ENCODE measurements at regions not wholly inside any gene's neighbourhood (a gene's known extent, or its start where the extent isn't known, plus 50 kb on each side); places are given as distances from the start of the nearest gene placed in this dataset.
A peak's percentile ranks its signal among the peaks of the same experiment; 100 is the strongest.

DNA sequence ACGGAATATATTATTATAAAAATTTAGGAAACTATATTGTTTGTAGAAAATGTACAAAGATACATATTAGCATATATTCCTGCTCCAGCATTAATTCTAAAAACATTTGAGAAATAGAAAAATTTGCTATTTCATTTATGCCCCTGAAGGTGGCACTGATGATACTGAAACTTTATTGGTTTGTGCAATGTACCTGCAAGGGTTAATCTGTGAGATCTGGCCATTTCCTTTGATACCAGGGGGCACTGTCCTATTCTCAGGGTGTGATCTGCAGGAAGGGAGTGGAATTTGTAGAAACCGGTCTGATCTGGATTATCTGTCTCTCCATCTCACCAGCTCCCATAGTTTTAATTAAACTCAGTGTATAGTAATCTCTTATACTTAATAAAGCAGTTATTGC is 625.1 kb upstream of the IMPG1 start:
- Histone ChIP-seq H3K27ac (no peak overlapping the region), H3K9me3 (no peaks in the 10 kb centered on the region), H3K4me3 (no peak overlapping the region), H3K27me3 (no peaks in the 10 kb centered on the region), H3K36me3 (no peaks in the 10 kb centered on the region), H3K4me1 (no peaks in the 10 kb centered on the region)
- no peak for DNase-seq
- in situ Hi-C loops (cut with MboI; ENCODE audit: low sequenced_read_pairs in 4 of 4) = no loop called here
- TF ChIP-seq, protein P1, sequence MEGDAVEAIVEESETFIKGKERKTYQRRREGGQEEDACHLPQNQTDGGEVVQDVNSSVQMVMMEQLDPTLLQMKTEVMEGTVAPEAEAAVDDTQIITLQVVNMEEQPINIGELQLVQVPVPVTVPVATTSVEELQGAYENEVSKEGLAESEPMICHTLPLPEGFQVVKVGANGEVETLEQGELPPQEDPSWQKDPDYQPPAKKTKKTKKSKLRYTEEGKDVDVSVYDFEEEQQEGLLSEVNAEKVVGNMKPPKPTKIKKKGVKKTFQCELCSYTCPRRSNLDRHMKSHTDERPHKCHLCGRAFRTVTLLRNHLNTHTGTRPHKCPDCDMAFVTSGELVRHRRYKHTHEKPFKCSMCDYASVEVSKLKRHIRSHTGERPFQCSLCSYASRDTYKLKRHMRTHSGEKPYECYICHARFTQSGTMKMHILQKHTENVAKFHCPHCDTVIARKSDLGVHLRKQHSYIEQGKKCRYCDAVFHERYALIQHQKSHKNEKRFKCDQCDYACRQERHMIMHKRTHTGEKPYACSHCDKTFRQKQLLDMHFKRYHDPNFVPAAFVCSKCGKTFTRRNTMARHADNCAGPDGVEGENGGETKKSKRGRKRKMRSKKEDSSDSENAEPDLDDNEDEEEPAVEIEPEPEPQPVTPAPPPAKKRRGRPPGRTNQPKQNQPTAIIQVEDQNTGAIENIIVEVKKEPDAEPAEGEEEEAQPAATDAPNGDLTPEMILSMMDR (IDR thresholded peaks at IDR 0.05 in 4 of 5, conservative IDR thresholded peaks at IDR 0.05 in 1 of 5) = no peak
- no peak for TF ChIP-seq POLR2A (IDR thresholded peaks at IDR 0.05)
- ATAC-seq = no peak
- intact Hi-C loops (cut with DNase I; ENCODE audit: low total_unique reads) = no loop called here

DNA sequence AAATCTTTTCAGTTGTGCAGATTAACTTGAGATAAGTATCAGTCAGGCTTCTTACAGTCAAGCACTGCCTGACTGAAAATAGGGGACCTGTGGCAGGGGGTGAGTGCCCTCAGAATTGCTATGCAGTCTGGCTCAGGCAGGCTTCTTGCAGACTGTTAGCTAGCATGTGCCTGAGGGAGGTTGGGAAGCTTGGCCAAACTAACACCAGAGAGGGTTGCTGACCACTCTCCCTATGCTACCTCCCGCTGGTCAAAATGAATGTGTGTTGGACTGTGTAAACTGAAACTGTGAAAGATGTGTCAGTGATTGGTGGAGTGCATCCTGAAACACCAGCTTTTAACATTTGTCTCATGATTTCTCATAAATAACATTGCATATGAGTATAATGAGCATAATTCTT is 622.3 kb upstream of the IMPG1 start:
- no peak overlapping the region for H3K27ac ChIP-seq
- H3K9me3 ChIP-seq = no peaks in the 10 kb centered on the region
- TF ChIP-seq, protein P1 (IDR thresholded peaks at IDR 0.05 in 4 of 5, conservative IDR thresholded peaks at IDR 0.05 in 1 of 5) = no peak
- TF ChIP-seq POLR2A (IDR thresholded peaks at IDR 0.05) = no peak
- no peak overlapping the region for H3K4me3 ChIP-seq
- intact Hi-C loops (cut with DNase I; ENCODE audit: low total_unique reads) (no loop called here), in situ Hi-C loops (cut with MboI; ENCODE audit: low sequenced_read_pairs in 4 of 4) (no loop called here)
- H3K4me1 ChIP-seq = no peaks in the 10 kb centered on the region
- no peak for DNase-seq
- no peak for ATAC-seq
- no peaks in the 10 kb centered on the region for H3K36me3 ChIP-seq
- no peaks in the 10 kb centered on the region for H3K27me3 ChIP-seq

DNA sequence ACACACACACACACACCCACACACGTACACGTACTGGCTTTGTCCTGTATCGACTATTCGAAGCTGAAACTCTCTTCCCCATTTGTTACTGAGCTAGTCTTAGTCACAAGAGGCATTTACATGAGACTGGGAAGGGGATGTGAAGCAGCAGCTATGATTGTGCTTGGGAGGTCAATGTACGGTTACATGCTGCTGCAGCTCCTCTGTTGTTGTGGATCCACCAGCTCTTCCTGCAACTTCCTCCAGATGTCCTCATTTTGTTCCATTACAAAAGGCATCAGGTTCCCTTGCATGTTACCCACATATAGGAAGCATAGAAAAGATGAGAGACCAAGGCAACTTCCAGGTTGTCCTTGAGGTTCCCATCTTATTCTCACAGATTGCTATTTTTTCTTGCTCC is 612.4 kb upstream of the IMPG1 start:
- no peaks in the 10 kb centered on the region for H3K27me3 ChIP-seq
- no peak overlapping the region for H3K27ac ChIP-seq
- TF ChIP-seq POLR2A (IDR thresholded peaks at IDR 0.05) = no peak
- TF ChIP-seq, protein P1 (IDR thresholded peaks at IDR 0.05 in 4 of 5, conservative IDR thresholded peaks at IDR 0.05 in 1 of 5) = no peak
- intact Hi-C loops (cut with DNase I; ENCODE audit: low total_unique reads) = no loop called here
- no peak for DNase-seq
- in situ Hi-C loops (cut with MboI; ENCODE audit: low sequenced_read_pairs in 4 of 4) = no loop called here
- no peaks in the 10 kb centered on the region for H3K36me3 ChIP-seq
- no peak overlapping the region for H3K4me3 ChIP-seq
- H3K9me3 ChIP-seq = no peaks in the 10 kb centered on the region
- H3K4me1 ChIP-seq = no peaks in the 10 kb centered on the region
- no peak for ATAC-seq

DNA sequence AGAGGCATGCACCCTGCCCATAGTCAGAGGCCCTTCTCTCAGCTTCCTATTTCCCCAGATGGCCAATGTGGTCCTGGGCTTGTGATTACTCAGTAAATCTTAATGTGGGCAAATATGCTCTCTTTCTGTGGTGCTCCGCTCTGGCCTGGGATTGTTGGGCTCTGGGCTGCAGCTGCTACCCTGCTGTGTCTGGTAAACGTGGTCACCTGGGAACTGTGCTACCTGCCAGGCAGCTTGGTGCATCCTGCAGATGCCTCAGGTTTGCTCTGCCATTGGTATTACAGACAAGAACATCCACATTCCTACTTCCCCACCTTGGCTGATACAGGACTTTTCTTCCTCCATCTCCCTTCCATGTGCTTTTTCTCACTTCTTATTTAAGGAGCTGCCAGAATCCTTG is 611.5 kb upstream of the IMPG1 start:
- H3K27ac ChIP-seq = no peak overlapping the region
- H3K9me3 ChIP-seq = no peaks in the 10 kb centered on the region
- DNase-seq = no peak
- intact Hi-C loops (cut with DNase I; ENCODE audit: low total_unique reads) = no loop called here
- no peaks in the 10 kb centered on the region for H3K4me1 ChIP-seq
- no peak for TF ChIP-seq POLR2A (IDR thresholded peaks at IDR 0.05)
- TF ChIP-seq, protein P1 (IDR thresholded peaks at IDR 0.05 in 4 of 5, conservative IDR thresholded peaks at IDR 0.05 in 1 of 5) = no peak
- no peak overlapping the region for H3K4me3 ChIP-seq
- in situ Hi-C loops (cut with MboI; ENCODE audit: low sequenced_read_pairs in 4 of 4) = no loop called here
- no peak for ATAC-seq
- no peaks in the 10 kb centered on the region for H3K36me3 ChIP-seq
- no peaks in the 10 kb centered on the region for H3K27me3 ChIP-seq

DNA sequence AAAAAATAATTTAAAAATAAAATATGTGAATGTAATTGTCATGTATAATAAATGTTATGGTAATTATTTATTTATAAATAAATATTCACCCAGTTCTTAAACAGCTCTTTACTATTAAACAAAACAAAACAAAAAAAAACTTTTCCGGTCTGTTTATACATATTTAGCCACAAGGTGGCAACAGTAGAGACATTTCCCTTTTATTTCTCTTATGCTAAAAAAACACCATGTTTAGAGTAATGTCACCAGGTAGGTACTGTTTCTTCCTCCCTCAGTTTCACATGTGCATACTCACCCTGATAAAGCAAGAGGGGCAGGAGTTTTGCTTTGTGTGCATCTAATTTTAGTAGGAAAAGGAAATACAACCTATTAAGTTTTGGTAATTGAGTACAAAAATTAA is 610.4 kb upstream of the IMPG1 start:
- in situ Hi-C loops (cut with MboI; ENCODE audit: low sequenced_read_pairs in 4 of 4) = no loop called here
- no peak overlapping the region for H3K4me3 ChIP-seq
- no peak for ATAC-seq
- no peaks in the 10 kb centered on the region for H3K4me1 ChIP-seq
- TF ChIP-seq, protein P1 (IDR thresholded peaks at IDR 0.05 in 4 of 5, conservative IDR thresholded peaks at IDR 0.05 in 1 of 5) = peak in 1 of 5 experiments; percentile 30
- TF ChIP-seq POLR2A (IDR thresholded peaks at IDR 0.05) = no peak
- no peaks in the 10 kb centered on the region for H3K9me3 ChIP-seq
- no peak overlapping the region for H3K27ac ChIP-seq
- intact Hi-C loops (cut with DNase I; ENCODE audit: low total_unique reads) = no loop called here
- DNase-seq = no peak
- no peaks in the 10 kb centered on the region for H3K27me3 ChIP-seq
- no peaks in the 10 kb centered on the region for H3K36me3 ChIP-seq

Measured in gastrocnemius medialis (tissue), 4 donors.